H1 (cell line): ENCODE measurements at regions not wholly inside any gene's neighbourhood (a gene's known extent, or its start where the extent isn't known, plus 50 kb on each side); places are given as distances from the start of the nearest gene placed in this dataset.

ENCODE experiments used
- CTCF ChIA-PET: fragments of 300-600 bp; sonication (Branson Sonifier 250); formaldehyde crosslinking; loops from one replicate; lab custom pipeline; 2021; ENCODE audit not compliant: partially characterized antibody; lab: Charles Lee
- POLR2A ChIA-PET: fragments of 300-600 bp; sonication (Branson Sonifier 250); formaldehyde crosslinking; loops from one replicate; lab custom pipeline; 2021; ENCODE audit warnings: inconsistent platforms; ENCODE audit not compliant: partially characterized antibody; lab: Charles Lee
- DNase-seq, 2 experiments: peaks; one replicate each; pipeline versions ENCODE4 v3.0.0 to v3.0.0-alpha.2; 2010 to 2022; ENCODE audit warnings: low spot score in 2 of 2, low read depth in 1 of 2, mixed read lengths in 1 of 2
- FAIRE-seq: peaks from 2 replicates; lab custom pipeline; 2011; peaks lifted over from hg19 to GRCh38; lab: Jason Lieb, UNC
- H2AFZ ChIP-seq: 2 replicates; pipeline ENCODE4 v1.8.1; 2012; ENCODE audit warnings: low read length, inconsistent platforms
- H2AK5ac ChIP-seq: 2 replicates; pipeline ENCODE4 v1.6.1; 2013; ENCODE audit warnings: low read depth, low read length
- H2BK120ac ChIP-seq: replicated peaks from 2 replicates; pipeline ENCODE3; 2013; ENCODE audit warnings: low read depth, low read length, inconsistent platforms
- H2BK12ac ChIP-seq: 2 replicates; pipeline ENCODE4 v1.6.1; 2013; ENCODE audit warnings: low read depth, low read length
- H2BK15ac ChIP-seq: 2 replicates; pipeline ENCODE4 v1.6.1; 2013; ENCODE audit warnings: low read length
- H2BK20ac ChIP-seq: 2 replicates; pipeline ENCODE4 v1.6.1; 2013; ENCODE audit warnings: low read length
- H2BK5ac ChIP-seq: 2 replicates; pipeline ENCODE4 v1.6.1; 2013; ENCODE audit warnings: low read depth, low read length
- H3K14ac ChIP-seq: 2 replicates; pipeline ENCODE4 v1.6.1; 2013; ENCODE audit warnings: inconsistent platforms; ENCODE audit not compliant: insufficient read length
- H3K18ac ChIP-seq: 2 replicates; pipeline ENCODE4 v1.6.1; 2013; ENCODE audit warnings: low read length; ENCODE audit errors: extremely low read depth
- H3K23ac ChIP-seq: 2 replicates; pipeline ENCODE4 v1.6.1; 2013; ENCODE audit warnings: inconsistent platforms; ENCODE audit not compliant: insufficient read length
- H3K23me2 ChIP-seq: 2 replicates; pipeline ENCODE4 v1.6.1; 2013; ENCODE audit warnings: low read depth, low read length
- H3K27ac ChIP-seq: 2 replicates; pipeline ENCODE4 v1.6.1; 2011; ENCODE audit warnings: low read depth, low read length, inconsistent platforms
- H3K27me3 ChIP-seq, 4 experiments: replicated peaks in 1 of 4; 1 replicate in 1 of 4; 2 replicates in 3 of 4; pipeline versions ENCODE4 v1.6.1 to v1.8.1; 2011 to 2013; ENCODE audit warnings: low read length in 3 of 4, mild to moderate bottlenecking in 3 of 4, inconsistent platforms in 2 of 4, mixed read lengths in 2 of 4, moderate library complexity in 1 of 4; ENCODE audit not compliant: control insufficient read depth in 3 of 4, insufficient read depth in 3 of 4; ENCODE audit errors: extremely low read depth in 1 of 4
- H3K36me3 ChIP-seq, 4 experiments: 2 replicates each; pipeline versions ENCODE4 v1.6.1 to v1.8.1; 2011 to 2013; ENCODE audit warnings: mild to moderate bottlenecking in 4 of 4, low read length in 3 of 4, moderate library complexity in 2 of 4, control low read depth in 1 of 4, inconsistent platforms in 1 of 4; ENCODE audit not compliant: insufficient read depth in 4 of 4, control insufficient read depth in 2 of 4
- H3K4ac ChIP-seq: replicated peaks from 2 replicates; pipeline ENCODE3; 2013; ENCODE audit warnings: low read length, low read depth, mixed read lengths, inconsistent platforms; ENCODE audit not compliant: insufficient read length
- H3K4me1 ChIP-seq, 4 experiments: replicated peaks in 1 of 4; 1 replicate in 1 of 4; 2 replicates in 3 of 4; pipeline versions ENCODE4 v1.6.1 to v1.8.1; 2011 to 2013; ENCODE audit warnings: low read length in 3 of 4, inconsistent platforms in 2 of 4, mixed read lengths in 1 of 4; ENCODE audit not compliant: insufficient read depth in 4 of 4, control insufficient read depth in 3 of 4
- H3K4me2 ChIP-seq, 2 experiments: 2 replicates each; pipeline versions ENCODE4 v1.6.1 to v1.8.1; 2011 to 2013; ENCODE audit warnings: low read depth in 2 of 2, low read length in 2 of 2, control low read depth in 1 of 2, inconsistent platforms in 1 of 2, mild to moderate bottlenecking in 1 of 2; ENCODE audit not compliant: insufficient read depth in 1 of 2
- H3K4me3 ChIP-seq, 4 experiments: fragments of 200-600, 300-600 bp in 1 of 4; sonication (generic), shearing (Covaris generic), sonication (Bioruptor Twin) in 1 of 4; 2 replicates each; pipeline versions ENCODE4 v1.5.1 to v1.8.1; 2011 to 2016; ENCODE audit warnings: low read length in 4 of 4, low read depth in 3 of 4, control low read depth in 2 of 4, inconsistent platforms in 2 of 4, mild to moderate bottlenecking in 2 of 4, mixed read lengths in 1 of 4, moderate library complexity in 1 of 4; ENCODE audit not compliant: insufficient read depth in 2 of 4; ENCODE audit errors: extremely low read depth in 1 of 4
- H3K56ac ChIP-seq: replicated peaks from 2 replicates; pipeline ENCODE3; 2013; ENCODE audit warnings: low read depth, mild to moderate bottlenecking, mixed read lengths, low read length, inconsistent platforms; ENCODE audit not compliant: insufficient read length
- H3K79me1 ChIP-seq: 2 replicates; pipeline ENCODE4 v1.6.1; 2013; ENCODE audit warnings: low read depth, low read length, control low read depth
- H3K79me2 ChIP-seq, 2 experiments: 2 replicates each; pipeline versions ENCODE4 v1.6.1 to v1.8.1; 2012 to 2013; ENCODE audit warnings: low read length in 2 of 2, mild to moderate bottlenecking in 2 of 2, inconsistent platforms in 1 of 2; ENCODE audit not compliant: insufficient read depth in 2 of 2, control insufficient read depth in 1 of 2
- H3K9ac ChIP-seq, 4 experiments: replicated peaks in 1 of 4; 1 replicate in 1 of 4; 2 replicates in 3 of 4; pipeline versions ENCODE4 v1.6.1 to v1.8.1; 2011 to 2013; ENCODE audit warnings: low read depth in 3 of 4, low read length in 3 of 4, control low read depth in 2 of 4, mild to moderate bottlenecking in 2 of 4, moderate library complexity in 2 of 4, inconsistent platforms in 1 of 4; ENCODE audit errors: extremely low read depth in 1 of 4
- H3K9me3 ChIP-seq, 2 experiments: 2 replicates each; pipeline versions ENCODE4 v1.6.1 to v1.8.1; 2012 to 2013; ENCODE audit warnings: mild to moderate bottlenecking in 2 of 2, moderate library complexity in 2 of 2, control low read depth in 1 of 2, inconsistent platforms in 1 of 2, low read depth in 1 of 2, low read length in 1 of 2, mixed read lengths in 1 of 2; ENCODE audit not compliant: insufficient read depth in 2 of 2
- H4K20me1 ChIP-seq, 2 experiments: replicated peaks in 1 of 2; 2 replicates each; pipeline versions ENCODE3 to v1.8.1; 2011 to 2013; ENCODE audit warnings: inconsistent platforms in 2 of 2, low read length in 2 of 2, mild to moderate bottlenecking in 1 of 2; ENCODE audit not compliant: insufficient read depth in 2 of 2, control insufficient read depth in 1 of 2
- H4K5ac ChIP-seq: 2 replicates; pipeline ENCODE4 v1.6.1; 2013; ENCODE audit warnings: low read length, low read depth, mixed read lengths, inconsistent platforms; ENCODE audit not compliant: insufficient read length
- H4K8ac ChIP-seq: 2 replicates; pipeline ENCODE4 v1.8.0; 2013; ENCODE audit warnings: mild to moderate bottlenecking, moderate library complexity, low read length, inconsistent platforms; ENCODE audit not compliant: insufficient read depth; ENCODE audit errors: extremely low read depth
- H4K91ac ChIP-seq: replicated peaks from 2 replicates; pipeline ENCODE3; 2013; ENCODE audit warnings: low read length, mixed read lengths, inconsistent platforms; ENCODE audit not compliant: insufficient read length
- KDM5A ChIP-seq: fragments of 200-600 bp; IDR thresholded peaks from 2 replicates; pipeline ENCODE4 v1.7.1; 2012; ENCODE audit warnings: mild to moderate bottlenecking, low read length, inconsistent platforms, mixed read lengths
- RAD21 ChIP-seq, 2 experiments: IDR thresholded peaks in 1 of 2; conservative IDR thresholded peaks in 1 of 2; 2 replicates each; pipeline ENCODE4 v1.6.1; 2011; ENCODE audit warnings: low read depth in 2 of 2, low read length in 2 of 2, improper control_type of control experiment in 1 of 2, inconsistent platforms in 1 of 2, mild to moderate bottlenecking in 1 of 2, moderate library complexity in 1 of 2
- SRF ChIP-seq: IDR thresholded peaks from 2 replicates; pipeline ENCODE4 v1.6.1; 2011; ENCODE audit warnings: mild to moderate bottlenecking, low read depth, low read length, moderate library complexity
- TAF7 ChIP-seq: optimal IDR thresholded peaks from 2 replicates; pipeline ENCODE3; 2011; ENCODE audit warnings: low read depth, mild to moderate bottlenecking, inconsistent platforms, low read length, moderate library complexity, borderline replicate concordance
- TEAD4 ChIP-seq: IDR thresholded peaks from 2 replicates; pipeline ENCODE4 v1.6.1; 2012; ENCODE audit warnings: low read depth, low read length, inconsistent platforms, mixed read lengths
- WGBS, 2 experiments: shearing (Covaris generic) in 1 of 2; methylation state at CpG; one replicate each; pipeline versions ENCODE4 v1.1.6 to v1.1.7; 2013 to 2015; ENCODE audit warnings: low lambda C conversion rate in 2 of 2, mixed read lengths in 2 of 2, inconsistent platforms in 1 of 2, low coverage in 1 of 2, missing lambda C conversion rate in 1 of 2; ENCODE audit not compliant: insufficient replicate concordance in 2 of 2, insufficient coverage in 1 of 2, insufficient read length in 1 of 2; ENCODE audit errors: extremely low coverage in 1 of 2, missing lambda C conversion rate in 1 of 2; 5-methylcytosine and 5-hydroxymethylcytosine counted together

- FAIRE-seq = no peak
- CTCF ChIA-PET = no interaction called here
- H4K91ac ChIP-seq = no peak overlapping the region
Measured at GRCh38 chr3:110181226-110181625, 843.9 kb upstream of the DPPA4 start.

More at GRCh38 chr3:110181226-110181625, 843.9 kb upstream of the DPPA4 start:
- DNase-seq = no peak
- no peaks in the 10 kb centered on the region for H3K23me2 ChIP-seq
- H3K4me3 ChIP-seq = no peak overlapping the region
- H3K56ac ChIP-seq = no peak overlapping the region
- no peak overlapping the region for H3K18ac ChIP-seq
- no peak overlapping the region for H2AK5ac ChIP-seq
- H4K20me1 ChIP-seq = no peaks in the 10 kb centered on the region
- no peak overlapping the region for H2BK12ac ChIP-seq
- H2BK120ac ChIP-seq = no peak overlapping the region
- no peaks in the 10 kb centered on the region for H3K79me1 ChIP-seq
- no peak overlapping the region for H3K9ac ChIP-seq
- H3K23ac ChIP-seq = no peak overlapping the region
- H2BK20ac ChIP-seq = no peak overlapping the region
- no peak overlapping the region for H3K4me2 ChIP-seq
- H3K4me1 ChIP-seq = no peaks in the 10 kb centered on the region
- no peaks in the 10 kb centered on the region for H3K27me3 ChIP-seq
- no peak overlapping the region for H4K8ac ChIP-seq
- H3K14ac ChIP-seq = no peak overlapping the region
- peak overlapping the region; percentile 23; the same call in 1 of the 2 replicates for H2AFZ ChIP-seq
- POLR2A ChIA-PET = no interaction called here
- 89% methylated on average over 3 of the region's 3 CpGs; no CpG with 5 or more reads in 1 of the 2 experiments for WGBS, 2 experiments
- no peaks in the 10 kb centered on the region for H3K79me2 ChIP-seq
- H4K5ac ChIP-seq = no peak overlapping the region
- no peak overlapping the region for H2BK5ac ChIP-seq
- H3K4ac ChIP-seq = no peak overlapping the region
- no peaks in the 10 kb centered on the region for H3K36me3 ChIP-seq
- H2BK15ac ChIP-seq = no peak overlapping the region
- no peak overlapping the region for H3K27ac ChIP-seq
- no peaks in the 10 kb centered on the region for H3K9me3 ChIP-seq
- TF ChIP-seq SRF = no peak
- TF ChIP-seq TEAD4 = no peak
- TF ChIP-seq RAD21 (IDR thresholded peaks at IDR 0.05 in 1 of 2, conservative IDR thresholded peaks at IDR 0.05 in 1 of 2; ENCODE audit: low read depth in 2 of 2, low read length in 2 of 2) = no peak
- no peak for TF ChIP-seq KDM5A
- TF ChIP-seq TAF7 = no peak
- TF ChIP-seq, all 59 proteins: peak for 0
